Omental fat pad (tissue), 3 donors: ENCODE measurements at regions not wholly inside any gene's neighbourhood (a gene's known extent, or its start where the extent isn't known, plus 50 kb on each side); places are given as distances from the start of the nearest gene placed in this dataset.
A peak's percentile ranks its signal among the peaks of the same experiment; 100 is the strongest.

Experiments
- ATAC-seq: fragments of 150-250 bp; one replicate; pipeline ENCODE4 v1.9.1; 2016; ENCODE audit warnings: mild to moderate bottlenecking, moderate library complexity; ENCODE audit not compliant: low FRiP score
- DNase-seq: peaks from one replicate; pipeline ENCODE4 v3.0.0-alpha.2; 2019; ENCODE audit warnings: low spot score
- CTCF ChIP-seq, 3 donors: fragments of 450-650 bp; IDR thresholded peaks; one replicate each; pipeline ENCODE4 v1.5.1; 2016 to 2017; ENCODE audit warnings: antibody characterized with exemption in 3 of 3, mild to moderate bottlenecking in 3 of 3, moderate library complexity in 2 of 3

GRCh38 chr11:31964181-31964580, 126.7 kb upstream of the RCN1 start:
- TF ChIP-seq CTCF (IDR thresholded peaks at IDR 0.05): no peak
- ATAC-seq: no peak
- DNase-seq: no peak

DNA sequence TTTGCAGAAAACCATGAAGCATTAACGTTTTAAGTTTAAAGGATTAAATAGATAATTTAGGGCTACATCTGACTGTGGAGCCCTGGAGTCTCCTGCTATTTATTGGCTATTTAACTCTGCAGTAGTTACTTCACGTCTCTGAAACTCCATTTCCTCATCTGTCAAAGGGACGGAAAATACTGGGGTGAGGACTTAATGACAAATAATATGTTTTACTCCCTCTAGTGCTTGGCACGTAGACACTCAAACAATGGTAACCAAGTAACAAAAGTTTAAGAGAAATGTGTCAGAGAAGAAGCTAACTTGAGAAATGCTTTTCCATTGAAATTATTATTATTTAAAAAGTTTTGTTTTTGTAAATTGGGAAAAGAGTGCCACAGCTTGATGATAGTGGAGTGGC, 130.7 kb upstream of the RCN1 start:
- DNase-seq: no peak

DNA sequence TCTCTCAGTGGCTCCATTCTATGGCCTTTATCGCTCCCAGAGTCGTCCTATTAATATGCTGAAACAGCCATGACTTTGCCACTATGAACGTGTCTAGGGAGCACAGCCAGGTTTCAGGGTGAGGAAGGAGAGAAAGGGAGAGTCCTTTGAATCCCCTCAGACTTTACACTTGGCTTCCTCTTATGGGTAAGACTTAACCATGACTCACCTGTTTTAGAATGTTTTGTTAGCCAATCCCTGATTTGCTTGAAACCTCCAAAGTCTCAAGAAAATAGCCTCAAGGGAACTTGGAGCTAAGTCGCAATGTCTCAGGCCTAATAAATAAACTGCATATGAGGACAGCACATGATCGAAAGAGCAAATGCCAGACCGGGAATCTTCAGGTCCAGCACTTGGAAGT, 131.2 kb upstream of the RCN1 start:
- DNase-seq (no peak), ATAC-seq (no peak)
- no peak for TF ChIP-seq CTCF (IDR thresholded peaks at IDR 0.05)

More for the DNA sequence above, 130.7 kb upstream of the RCN1 start:
- TF ChIP-seq CTCF (IDR thresholded peaks at IDR 0.05): no peak
- no peak for ATAC-seq

- ATAC-seq (peak; percentile 47), DNase-seq (no peak)
- TF ChIP-seq CTCF (IDR thresholded peaks at IDR 0.05): no peak
Measured at GRCh38 chr11:31958076-31958735, 132.7 kb upstream of the RCN1 start.

GRCh38 chr11:31957674-31958073, 133.2 kb upstream of the RCN1 start:
- ATAC-seq (no peak), DNase-seq (no peak)
- TF ChIP-seq CTCF (IDR thresholded peaks at IDR 0.05): no peak

DNA sequence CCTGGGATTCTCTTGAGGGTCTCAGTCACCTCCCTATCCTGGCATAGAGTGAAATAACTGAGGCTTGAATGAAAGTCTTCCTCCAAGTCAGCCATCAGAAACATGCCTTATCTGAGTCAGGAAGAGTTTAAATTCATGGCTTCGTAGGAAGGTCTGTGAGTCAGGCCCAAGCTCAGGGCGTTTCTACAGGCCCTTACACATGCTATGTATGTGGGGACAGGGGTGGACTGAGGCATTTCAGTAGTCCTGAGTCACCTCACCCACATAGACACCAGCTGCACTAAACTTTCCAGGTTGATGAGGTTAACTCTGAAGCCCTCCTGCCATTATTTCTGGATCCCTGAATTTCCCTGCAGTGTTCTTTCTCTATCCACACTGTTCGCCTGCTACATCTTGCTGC, 134.6 kb upstream of the RCN1 start:
- ATAC-seq: no peak
- TF ChIP-seq CTCF (IDR thresholded peaks at IDR 0.05): no peak
- DNase-seq: no peak

- DNase-seq (no peak), ATAC-seq (no peak)
- no peak for TF ChIP-seq CTCF (IDR thresholded peaks at IDR 0.05)
Measured at GRCh38 chr11:31955838-31956237, 135.0 kb upstream of the RCN1 start.
